ENCODE measurements at regions not wholly inside any gene's neighbourhood (a gene's known extent, or its start where the extent isn't known, plus 50 kb on each side); places are given as distances from the start of the nearest gene placed in this dataset.

GRCh38 chr10:125442856-125443540 lies 240.0 kb downstream of the TEX36 start:
- no peak for TF ChIP-seq CTCF (conservative IDR thresholded peaks at IDR 0.05; ENCODE audit: low read length)
- no peak for TF ChIP-seq EZH2phosphoT487 (IDR thresholded peaks at IDR 0.05; ENCODE audit: borderline replicate concordance)
